ENCODE measurements at regions not wholly inside any gene's neighbourhood (a gene's known extent, or its start where the extent isn't known, plus 50 kb on each side); places are given as distances from the start of the nearest gene placed in this dataset.
"Not testable (repeated sequence)": the region's sequence is repeated elsewhere in the genome, so short reads cannot be mapped to it uniquely, and the experiment has no call there.

DNA sequence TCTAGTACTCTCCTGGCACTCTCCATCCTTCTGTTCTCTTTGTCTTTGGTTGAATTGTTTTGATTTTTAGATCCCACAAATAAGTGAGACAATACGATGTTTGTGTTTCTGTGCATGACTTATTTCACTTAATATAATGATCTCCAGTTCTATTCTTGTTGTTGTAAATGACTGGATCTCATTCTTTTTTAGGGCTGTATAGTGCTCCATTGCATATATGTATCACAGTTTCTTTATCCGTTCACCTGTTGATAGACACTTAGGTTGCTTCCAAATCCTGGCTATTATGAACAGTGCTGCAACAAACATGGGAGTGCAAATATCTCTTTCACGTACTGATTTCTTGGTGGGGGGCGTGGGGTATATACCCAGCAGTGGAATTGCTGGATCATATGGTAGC is 245.0 kb downstream of the ADCYAP1 start:
- no peak for DNase-seq

DNA sequence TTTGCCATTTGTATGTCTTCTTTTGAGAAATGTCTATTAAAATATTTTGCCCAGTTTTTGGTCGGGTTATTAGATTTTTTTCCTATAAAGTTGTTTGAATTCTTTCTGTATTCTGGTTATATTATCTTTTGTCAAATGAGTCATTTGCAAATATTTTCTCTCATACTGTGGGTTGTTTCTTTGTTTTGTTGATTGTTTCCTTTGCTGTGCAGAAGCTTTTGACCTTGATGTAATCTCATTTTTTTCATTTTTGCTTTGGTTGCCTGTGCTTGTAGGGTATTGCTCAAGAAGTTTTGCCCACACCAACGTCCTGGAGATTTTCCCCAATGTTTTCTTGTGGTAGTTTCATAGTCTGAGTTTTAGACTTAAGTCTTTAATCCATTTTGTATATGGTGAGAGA is 245.7 kb downstream of the ADCYAP1 start:
- DNase-seq: no peak

- DNase-seq: not testable (repeated sequence)
Observed at GRCh38 chr18:1152958-1153357, 248.3 kb downstream of the ADCYAP1 start.

DNA sequence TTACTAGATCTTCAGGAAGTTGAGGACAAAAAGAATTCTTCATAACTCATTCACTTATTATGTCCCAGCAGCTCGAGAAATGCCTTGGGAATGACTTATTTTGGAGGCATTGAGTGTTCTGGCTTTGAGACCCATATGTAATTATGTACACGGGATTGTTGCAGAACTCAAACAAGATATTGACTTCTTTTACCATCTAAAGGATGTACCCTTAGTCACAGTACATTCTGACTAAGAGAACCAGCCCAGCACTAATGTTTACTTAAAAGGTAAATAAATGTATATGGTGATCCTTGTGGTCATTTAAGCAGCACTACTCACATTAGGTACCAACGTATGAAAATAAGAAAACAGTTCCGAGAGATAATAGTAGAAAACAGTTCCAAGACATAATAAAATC is 268.9 kb downstream of the ADCYAP1 start:
- no peak for DNase-seq

DNA sequence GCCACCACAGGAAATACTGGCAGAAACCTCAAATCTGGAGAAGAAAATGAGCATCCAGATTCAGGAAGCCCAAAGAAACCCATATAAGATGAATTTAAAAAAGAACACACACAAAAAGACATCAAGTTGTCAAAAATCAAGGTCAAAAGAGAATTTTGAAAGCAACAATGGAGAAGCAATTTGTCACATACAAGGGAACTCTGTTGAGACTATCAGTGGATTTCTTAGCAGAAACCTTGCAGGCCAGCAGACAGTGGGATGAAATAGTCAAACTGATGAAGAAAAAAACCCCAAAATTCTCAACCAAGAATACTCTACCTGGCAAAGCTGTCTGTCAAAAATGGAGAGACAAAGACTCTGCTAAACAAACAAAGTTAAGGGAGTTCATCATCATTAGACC is 272.6 kb downstream of the ADCYAP1 start:
- no peak for DNase-seq

DNA sequence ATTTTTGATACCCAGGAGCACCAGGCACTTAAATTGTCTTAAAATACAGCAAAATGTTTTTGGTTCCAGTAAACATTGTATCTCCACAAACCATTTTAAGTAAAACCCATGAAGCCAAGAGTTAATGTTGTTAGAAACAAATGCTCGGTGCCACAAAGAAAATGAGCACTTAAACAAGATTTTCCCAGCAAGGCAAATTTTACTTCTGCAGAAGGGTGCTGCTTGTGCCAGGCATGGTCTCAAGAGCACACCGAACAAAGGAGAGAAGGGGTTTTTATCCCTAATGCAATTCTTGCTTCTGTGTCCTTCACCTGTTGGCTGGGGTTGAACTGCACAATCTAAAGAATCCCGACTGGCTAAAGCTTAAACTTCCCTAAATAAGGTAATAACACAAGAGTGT is 286.7 kb downstream of the ADCYAP1 start:
- no peak for DNase-seq

DNA sequence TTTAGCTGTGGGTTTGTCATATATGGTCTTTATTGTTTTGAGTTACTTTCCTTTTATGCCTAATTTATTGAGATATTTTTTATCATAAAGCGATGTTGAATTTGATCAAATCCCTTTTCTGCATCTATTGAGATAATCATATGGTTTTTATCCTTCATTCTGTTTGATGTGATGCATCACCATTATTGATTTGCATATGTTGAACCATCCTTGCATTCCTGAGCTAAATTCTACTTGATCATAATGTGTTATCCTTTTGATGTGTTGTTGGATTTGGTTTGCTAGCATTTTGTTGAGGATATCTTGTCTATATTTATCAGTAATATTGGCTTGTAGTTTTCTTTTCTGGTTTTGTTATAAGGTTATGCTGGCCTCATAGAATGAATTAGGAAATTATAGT is 308.5 kb downstream of the ADCYAP1 start:
- no peak for DNase-seq

DNA sequence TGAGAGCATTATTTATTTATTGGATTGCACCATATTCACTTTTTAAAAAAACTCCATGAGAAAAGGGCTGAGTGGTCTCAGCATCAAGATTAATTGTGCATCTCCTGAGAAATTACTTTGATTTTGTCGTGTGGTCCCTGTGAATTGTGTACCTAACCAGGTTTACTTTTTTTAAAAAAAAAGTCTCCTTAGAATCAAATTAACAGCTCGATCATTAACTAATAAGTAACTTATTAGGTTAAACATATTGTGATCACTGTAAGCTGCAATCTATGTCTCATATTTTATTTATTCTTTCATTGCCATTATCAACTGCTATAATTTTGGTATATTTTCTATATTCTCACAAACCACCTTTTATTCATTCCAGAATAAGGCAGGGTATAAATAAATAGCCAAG is 318.2 kb downstream of the ADCYAP1 start:
- DNase-seq: no peak

DNA sequence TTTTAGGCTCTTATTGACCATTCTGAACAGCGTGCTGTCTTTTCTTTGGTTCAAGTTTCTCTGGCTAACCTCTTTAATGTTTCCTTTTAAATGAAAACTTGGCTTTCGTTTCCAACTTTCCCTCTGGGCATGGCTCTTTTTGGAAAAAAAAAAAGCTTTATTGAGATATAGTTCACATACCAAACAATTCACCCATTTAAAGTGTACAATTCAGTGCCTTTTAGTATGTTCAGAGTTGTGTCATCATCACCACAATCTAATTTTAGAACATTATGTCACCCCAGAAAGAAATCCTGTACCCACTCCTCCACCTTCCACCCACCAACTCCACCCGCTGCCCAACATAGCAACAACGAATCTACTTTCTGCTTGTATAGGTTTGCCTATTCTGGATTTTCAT is 322.4 kb downstream of the ADCYAP1 start:
- no peak for DNase-seq

GRCh38 chr18:1229634-1230033 is 325.0 kb downstream of the ADCYAP1 start:
- no peak for DNase-seq

DNA sequence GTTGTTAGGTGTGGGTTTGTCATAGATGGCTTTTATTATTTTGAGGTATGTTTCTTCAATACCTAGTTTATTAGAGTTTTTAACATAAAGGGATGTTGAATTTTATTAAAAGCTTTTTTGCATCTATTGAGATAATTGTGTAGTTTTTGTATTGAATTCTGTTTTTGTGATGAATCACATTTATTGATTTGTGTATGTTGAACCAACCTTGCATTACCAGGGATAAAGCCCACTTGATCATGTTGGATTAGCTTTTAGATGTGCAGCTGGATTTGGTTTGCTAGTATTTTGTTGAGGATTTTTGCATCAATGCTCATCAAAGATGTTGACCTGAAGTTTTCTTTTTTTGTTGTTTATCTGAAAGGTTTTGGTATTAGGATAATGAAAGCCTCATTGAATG is 328.2 kb downstream of the ADCYAP1 start:
- DNase-seq: no peak

GRCh38 chr18:1240701-1241100 is 336.0 kb downstream of the ADCYAP1 start:
- no peak for DNase-seq

GRCh38 chr18:1244397-1245122 is 339.9 kb downstream of the ADCYAP1 start:
- no peak for DNase-seq

GRCh38 chr18:1246827-1247226 is 342.2 kb downstream of the ADCYAP1 start:
- no peak for DNase-seq

DNA sequence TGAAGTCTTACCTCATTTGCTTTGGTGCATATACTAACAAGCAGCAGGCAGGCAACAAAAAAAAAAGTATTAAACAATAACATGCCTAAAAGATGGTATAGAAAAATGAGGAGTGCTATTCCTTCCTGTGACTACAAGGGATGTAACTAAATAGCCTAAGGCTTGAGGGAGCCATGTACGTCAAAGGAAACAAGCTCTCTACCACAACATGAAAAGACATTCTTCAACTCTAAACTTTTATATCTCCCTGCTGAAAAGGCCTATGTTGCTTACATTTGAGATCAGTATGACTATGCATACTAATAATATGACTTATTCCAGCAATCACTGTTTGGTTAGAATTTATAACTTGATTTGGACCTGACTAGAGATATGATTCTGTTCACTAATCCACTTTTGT is 347.9 kb downstream of the ADCYAP1 start:
- no peak for DNase-seq

GRCh38 chr18:1252936-1253335 is 348.3 kb downstream of the ADCYAP1 start:
- no peak for DNase-seq

GRCh38 chr18:1253827-1254226 is 349.2 kb downstream of the ADCYAP1 start:
- no peak for DNase-seq

GRCh38 chr18:1261054-1261453 is 356.4 kb downstream of the ADCYAP1 start:
- no peak for DNase-seq

DNA sequence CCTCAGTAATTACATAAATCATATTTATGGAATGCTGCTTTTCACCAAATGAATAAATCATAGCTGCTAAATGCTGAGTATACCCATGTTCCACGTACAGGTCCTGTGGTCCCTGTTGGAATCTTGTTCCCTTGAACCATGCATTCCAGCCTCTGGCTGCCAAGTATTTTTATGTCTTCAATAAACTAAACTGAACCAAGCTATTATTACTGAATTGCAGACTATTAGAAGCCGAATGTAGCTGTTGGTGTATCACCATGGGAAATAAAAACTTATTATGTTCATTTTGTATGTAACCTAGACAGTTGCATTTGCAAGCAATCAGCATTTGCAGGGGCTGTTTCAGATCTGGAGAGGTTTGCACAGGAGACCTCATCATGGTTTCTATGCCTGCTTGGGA is 362.4 kb downstream of the ADCYAP1 start:
- no peak for DNase-seq

DNA sequence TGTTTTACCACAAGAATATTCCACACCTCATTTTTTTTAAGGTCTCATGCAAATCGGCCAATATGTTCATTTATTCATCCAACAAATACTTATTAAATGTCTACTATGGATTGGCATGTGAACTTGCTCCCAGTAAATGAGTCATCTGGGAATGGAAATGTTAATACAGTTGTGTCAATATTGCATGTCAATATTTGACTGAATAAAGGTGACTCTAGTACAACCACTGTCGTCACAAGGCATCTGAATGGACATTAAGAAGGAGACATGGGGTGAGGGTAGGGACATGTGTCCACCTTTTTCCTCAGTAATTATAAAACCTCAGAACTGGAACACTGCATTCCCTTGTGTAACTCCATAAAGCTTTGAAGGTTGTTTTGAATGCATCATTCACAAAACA is 365.4 kb downstream of the ADCYAP1 start:
- DNase-seq: no peak

GRCh38 chr18:1273469-1273868 is 368.8 kb downstream of the ADCYAP1 start:
- no peak for DNase-seq

- DNase-seq: no peak
Observed at GRCh38 chr18:1292167-1292566, 387.5 kb downstream of the ADCYAP1 start.

GRCh38 chr18:1294229-1294628 is 389.6 kb downstream of the ADCYAP1 start:
- DNase-seq: no peak

- DNase-seq: no peak
Observed at GRCh38 chr18:1296237-1296636, 391.6 kb downstream of the ADCYAP1 start.

DNA sequence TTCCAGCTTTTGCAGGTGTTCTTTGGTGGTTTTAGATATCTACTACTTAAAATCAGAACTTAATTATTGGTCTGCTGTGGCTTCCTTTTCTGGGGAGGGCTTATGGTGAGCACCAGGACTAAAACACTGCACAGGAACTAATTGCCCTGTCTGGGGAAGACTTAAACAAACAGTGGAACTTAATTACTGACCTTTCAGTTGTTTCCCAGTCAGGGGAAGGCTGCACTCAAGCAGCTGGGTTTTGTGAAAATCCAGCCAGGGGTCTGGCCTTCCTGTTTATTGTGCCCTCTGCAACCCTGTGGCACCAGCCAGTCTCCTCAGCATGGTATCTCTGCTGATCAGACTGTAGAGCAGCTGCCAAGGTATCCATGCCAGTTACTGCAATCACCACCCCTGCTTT is 398.2 kb downstream of the ADCYAP1 start:
- DNase-seq: no peak
